GM18867 (cell line): ENCODE measurements at regions not wholly inside any gene's neighbourhood (a gene's known extent, or its start where the extent isn't known, plus 50 kb on each side); places are given as distances from the start of the nearest gene placed in this dataset.
A peak's percentile ranks its signal among the peaks of the same experiment; 100 is the strongest.
"Not testable (repeated sequence)": the region's sequence is repeated elsewhere in the genome, so short reads cannot be mapped to it uniquely, and the experiment has no call there.

Experiments
- ATAC-seq: cut with Tn5 transposase; IDR thresholded peaks from one replicate; pipeline ENCODE4 v1.9.1; 2021; ENCODE audit warnings: mild to moderate bottlenecking, moderate library complexity; ENCODE audit not compliant: unreplicated experiment

- not testable (repeated sequence) for ATAC-seq
Measured at GRCh38 chr17:27365329-27365945, 71.5 kb downstream of the WSB1 start.

GRCh38 chr17:27366437-27366836 is 72.5 kb downstream of the WSB1 start:
- no peak for ATAC-seq

GRCh38 chr17:27367121-27367981 is 73.4 kb downstream of the WSB1 start:
- ATAC-seq, result no peak

GRCh38 chr17:27368151-27368795 is 74.4 kb downstream of the WSB1 start:
- no peak for ATAC-seq

- no peak for ATAC-seq
Measured at GRCh38 chr17:27368980-27369379, 75.1 kb downstream of the WSB1 start.

- no peak for ATAC-seq
Measured at GRCh38 chr17:27370776-27371175, 76.9 kb downstream of the WSB1 start.

- ATAC-seq, result not testable (repeated sequence)
Measured at GRCh38 chr17:27373695-27374094, 79.8 kb downstream of the WSB1 start.

- ATAC-seq, result no peak
Measured at GRCh38 chr17:27376637-27377547, 79.4 kb upstream of the KSR1 start.

- ATAC-seq, result no peak
Measured at GRCh38 chr17:27378482-27379175, 77.6 kb upstream of the KSR1 start.

GRCh38 chr17:27379888-27380533 is 76.2 kb upstream of the KSR1 start:
- no peak for ATAC-seq

- ATAC-seq, result no peak
Measured at GRCh38 chr17:27380551-27380950, 75.7 kb upstream of the KSR1 start.

GRCh38 chr17:27381007-27381501 is 75.2 kb upstream of the KSR1 start:
- peak; percentile 69 for ATAC-seq

GRCh38 chr17:27382025-27382424 is 74.2 kb upstream of the KSR1 start:
- ATAC-seq, result no peak

- no peak for ATAC-seq
Measured at GRCh38 chr17:27384261-27384701, 72.0 kb upstream of the KSR1 start.

GRCh38 chr17:27384726-27385125 is 71.5 kb upstream of the KSR1 start:
- no peak for ATAC-seq

GRCh38 chr17:27385626-27386025 is 70.6 kb upstream of the KSR1 start:
- no peak for ATAC-seq

GRCh38 chr17:27386206-27387075 is 69.8 kb upstream of the KSR1 start:
- no peak for ATAC-seq

GRCh38 chr17:27389542-27390140 is 66.6 kb upstream of the KSR1 start:
- no peak for ATAC-seq
